Embryonic facial prominence (tissue), 1 donor: ENCODE measurements at regions not wholly inside any gene's neighbourhood (a gene's known extent, or its start where the extent isn't known, plus 50 kb on each side); places are given as distances from the start of the nearest gene placed in this dataset.
"Not testable (repeated sequence)": the region's sequence is repeated elsewhere in the genome, so short reads cannot be mapped to it uniquely, and the experiment has no call there.

Experiments used
- DNase-seq: peaks from one replicate; pipeline ENCODE4 v3.0.0-alpha.2; 2016; ENCODE audit errors: extremely low spot score

DNA sequence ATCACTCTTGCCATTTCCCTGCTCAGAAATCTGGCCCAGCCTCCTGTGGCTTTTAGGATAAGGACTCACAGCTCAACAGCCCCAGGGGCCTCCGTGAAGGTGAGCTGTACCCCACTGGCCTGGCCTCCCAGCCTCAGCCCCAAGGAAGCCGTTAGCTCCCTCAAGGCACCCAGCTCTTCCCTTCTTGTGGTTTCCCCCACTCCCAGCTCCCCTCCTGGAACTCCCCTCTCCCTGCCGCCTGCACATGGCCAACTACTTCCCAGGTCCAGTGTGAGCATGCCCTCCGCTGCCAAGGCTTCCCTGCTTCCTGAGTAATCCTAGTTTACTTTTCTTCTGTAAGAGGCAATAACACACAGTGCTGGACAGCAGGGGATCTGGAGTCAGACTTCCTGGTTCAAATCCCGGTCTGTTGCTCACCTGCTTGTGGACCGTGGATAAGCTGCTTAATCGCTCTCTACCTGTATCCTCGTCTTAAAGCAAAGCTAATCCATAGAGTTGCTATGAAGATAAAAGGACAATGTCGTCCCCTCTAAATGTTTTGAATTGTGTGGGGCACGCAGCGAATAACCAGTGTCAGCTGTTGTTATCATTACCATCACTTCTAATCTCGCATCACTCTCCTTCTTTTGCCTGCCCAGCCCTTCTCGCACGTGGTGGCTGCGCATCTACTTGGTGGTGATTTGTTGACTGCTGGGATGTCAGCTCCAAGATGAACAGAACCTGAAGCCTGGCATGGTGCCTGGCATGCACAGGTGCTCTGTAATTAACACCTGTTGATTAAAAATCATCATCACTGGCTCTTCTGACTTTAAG is 86.6 kb downstream of the C5orf15 start:
- no peak for DNase-seq

DNA sequence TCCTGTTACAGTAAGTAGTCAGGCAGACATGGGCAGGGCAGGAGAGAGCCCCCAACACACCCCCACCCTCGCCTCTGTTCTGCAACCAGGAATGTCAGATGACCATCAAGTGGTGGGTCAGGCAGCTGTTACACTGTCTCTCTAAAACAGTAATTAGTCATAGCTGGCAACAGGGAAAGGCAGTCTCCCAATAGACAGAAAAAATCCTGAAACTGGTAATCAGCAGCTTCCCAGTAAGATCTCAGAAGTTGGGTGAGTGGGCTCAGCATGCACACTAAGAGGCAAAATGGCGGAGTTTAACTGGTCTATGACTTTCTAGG is 90.2 kb downstream of the C5orf15 start:
- no peak for DNase-seq

DNA sequence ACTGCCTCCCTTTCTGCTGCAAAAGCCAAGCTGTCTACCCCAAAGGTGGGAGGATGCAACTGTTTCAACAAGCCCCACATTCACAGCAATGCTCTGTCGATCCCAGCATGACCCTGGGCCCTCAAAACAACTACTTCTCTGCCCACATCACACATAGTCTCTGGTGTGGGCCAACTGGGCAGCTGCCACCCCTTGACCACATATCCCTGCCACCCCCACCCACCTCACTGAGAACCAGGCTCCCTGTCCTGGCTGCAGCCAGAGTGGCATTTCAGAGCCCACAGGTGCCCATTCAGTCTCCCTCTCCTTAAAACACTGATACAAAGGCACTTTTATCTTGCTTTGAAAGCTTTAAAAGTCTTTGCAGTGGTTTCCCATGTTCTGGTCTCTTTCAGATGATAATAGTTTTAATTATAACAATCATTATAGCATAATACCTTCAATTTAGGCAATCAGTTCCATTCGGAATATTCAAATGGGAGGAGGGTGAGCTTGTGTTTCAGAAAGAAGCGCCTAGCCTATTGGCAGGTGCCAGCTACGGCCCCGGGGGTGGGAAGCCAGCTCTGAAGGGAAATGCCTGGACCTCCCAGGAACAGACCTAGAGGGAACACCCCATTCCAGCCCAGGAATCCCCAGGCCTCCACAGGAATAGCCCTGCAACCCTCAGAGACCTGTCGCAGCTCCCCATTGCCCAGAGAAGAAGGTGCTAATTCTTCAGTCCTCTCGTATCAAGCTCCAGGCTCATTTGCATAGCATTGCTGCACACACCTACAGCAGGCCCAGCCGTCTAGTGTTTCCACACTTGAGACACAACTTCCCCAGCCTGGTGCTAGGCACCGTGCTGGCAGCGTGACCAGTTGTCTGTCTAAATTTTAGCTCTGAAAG is 90.8 kb downstream of the C5orf15 start:
- no peak for DNase-seq

DNA sequence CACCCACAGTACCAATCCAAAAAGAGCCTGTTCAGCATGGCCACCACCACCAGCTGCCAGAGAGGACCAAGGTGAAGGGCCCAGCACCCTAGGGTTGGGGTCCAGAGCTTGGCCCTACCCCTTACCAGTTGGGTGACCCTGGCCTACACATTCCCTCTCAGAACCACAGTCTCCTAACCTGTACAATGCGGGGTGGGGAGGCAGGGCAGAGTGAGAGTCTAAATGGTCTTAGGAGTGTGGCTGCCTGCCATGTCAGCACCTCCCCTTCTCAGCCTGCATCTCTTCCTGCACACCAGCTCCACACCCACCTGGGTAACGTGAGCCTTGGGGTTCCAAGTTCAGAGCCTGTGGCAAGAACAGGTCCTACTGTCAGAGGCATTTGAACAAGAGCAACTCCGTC is 92.2 kb downstream of the C5orf15 start:
- DNase-seq = no peak

DNA sequence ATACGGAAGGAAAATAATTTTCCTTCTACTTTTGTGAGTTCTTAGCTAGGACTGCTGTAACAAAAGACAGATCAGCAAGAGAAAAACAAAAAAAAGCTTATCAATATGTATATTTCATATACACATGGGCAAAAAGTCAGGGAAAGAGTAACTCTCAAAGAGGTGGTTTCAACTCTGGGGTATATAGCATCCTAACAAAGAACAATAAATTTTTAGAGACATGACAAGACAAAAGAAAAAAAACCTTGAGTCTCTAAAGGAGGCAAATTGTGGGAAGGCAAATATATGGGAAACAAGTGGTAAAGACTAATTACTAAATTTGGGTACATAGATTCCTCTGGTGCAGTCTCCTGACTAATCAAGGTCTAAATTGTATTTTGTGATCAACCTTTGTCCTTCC is 93.2 kb downstream of the C5orf15 start:
- DNase-seq = no peak

DNA sequence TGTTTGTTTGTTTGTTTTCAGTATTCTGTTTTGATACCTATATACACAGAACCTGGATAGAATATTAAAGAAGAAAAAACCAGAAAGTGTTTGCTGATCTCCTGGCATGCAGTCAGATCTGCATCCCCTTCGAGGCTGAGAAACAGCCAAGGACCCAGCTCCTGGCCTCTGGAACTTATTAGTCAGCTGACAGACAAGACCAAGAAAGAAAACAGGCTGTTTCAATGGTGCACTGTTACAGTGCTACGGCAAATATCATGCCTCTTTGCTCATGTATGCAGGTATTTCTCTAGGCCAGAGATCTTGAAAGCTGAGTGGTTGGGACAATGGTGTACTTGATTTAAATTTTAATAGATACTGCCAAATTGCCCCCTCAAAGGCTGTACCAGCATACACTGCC is 95.0 kb downstream of the C5orf15 start:
- no peak for DNase-seq

DNA sequence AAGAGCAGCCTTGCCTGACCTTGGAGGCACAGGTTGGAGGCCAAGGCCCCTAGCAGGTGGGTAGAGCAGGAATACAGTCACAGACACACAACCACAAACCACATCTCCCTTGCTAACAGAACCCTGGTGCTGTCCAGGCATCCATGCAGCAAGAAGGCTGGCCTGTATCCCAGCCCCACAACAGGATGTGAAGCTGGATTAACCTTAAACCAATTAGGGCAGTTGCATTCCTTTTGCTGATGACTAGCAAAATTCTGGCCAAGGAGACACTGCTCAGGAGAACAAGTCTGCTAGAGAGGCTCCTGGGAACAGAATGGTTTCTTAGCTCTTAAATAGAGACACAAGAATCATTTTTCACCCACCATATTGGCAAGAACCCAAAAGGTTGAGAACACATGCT is 97.8 kb downstream of the C5orf15 start:
- no peak for DNase-seq

DNA sequence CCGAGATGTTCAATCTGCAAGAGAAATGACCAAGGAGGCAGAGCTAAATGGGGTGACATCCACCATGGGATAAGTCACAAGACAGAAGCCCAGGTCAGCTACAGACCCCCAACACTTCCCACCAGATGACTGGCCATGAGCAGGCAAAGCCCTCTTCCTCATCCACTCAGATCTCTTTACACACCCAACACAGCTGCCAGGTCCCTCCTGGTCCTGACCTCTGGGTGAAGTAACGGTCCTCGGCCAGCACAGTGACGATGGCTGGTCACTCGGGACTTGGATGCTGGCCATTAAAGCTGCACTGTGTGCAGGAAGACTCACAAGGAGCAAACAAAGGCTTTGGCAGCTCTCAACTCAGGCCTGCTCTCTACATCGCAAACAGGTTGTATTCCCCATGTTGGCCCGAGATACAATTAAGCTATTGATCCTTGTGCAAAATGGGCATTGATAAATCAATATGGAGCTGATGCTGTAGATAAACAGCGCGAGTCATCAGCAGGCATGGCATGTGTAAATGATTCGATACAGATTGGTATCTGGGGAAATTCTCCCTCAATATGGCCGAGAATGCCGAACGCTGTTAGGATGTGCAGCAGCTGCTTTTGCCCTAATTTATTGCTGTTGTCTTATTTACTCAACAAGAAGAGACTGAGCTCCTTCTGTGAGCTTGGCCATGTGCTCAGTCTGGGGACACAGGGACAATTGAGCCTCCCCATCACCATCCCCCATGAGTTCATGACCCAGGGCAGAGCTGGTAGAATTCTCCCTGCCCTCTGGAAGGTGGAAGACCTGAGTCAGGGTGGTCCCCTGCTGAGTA is 98.7 kb downstream of the C5orf15 start:
- no peak for DNase-seq

DNA sequence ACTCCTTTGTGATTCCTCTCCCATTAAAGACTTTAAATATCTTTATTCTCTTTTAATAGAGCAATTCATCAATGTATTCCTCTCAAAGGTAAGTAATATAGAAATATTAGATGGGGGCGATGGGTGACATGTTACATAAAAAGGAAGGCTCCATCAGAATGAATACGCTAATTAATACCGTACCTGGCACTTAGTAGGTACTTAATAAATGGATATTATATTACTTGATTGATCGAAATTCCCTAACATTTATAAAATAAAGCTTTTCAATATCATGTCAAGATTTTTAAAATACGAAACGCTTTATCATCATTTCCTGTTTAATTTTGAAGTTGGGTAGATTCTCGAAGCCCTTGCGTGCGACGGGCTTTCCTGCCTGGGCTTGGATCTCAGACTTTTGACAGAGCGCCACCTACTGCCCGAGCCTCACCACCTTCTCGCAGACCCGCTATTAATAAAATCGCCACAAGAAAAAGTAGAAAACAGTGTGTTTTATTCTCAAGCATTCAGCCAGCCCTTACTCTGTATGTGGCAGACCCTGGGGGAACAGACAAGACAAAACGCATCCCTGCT is 99.4 kb downstream of the C5orf15 start:
- peak; percentile 62 for DNase-seq

DNA sequence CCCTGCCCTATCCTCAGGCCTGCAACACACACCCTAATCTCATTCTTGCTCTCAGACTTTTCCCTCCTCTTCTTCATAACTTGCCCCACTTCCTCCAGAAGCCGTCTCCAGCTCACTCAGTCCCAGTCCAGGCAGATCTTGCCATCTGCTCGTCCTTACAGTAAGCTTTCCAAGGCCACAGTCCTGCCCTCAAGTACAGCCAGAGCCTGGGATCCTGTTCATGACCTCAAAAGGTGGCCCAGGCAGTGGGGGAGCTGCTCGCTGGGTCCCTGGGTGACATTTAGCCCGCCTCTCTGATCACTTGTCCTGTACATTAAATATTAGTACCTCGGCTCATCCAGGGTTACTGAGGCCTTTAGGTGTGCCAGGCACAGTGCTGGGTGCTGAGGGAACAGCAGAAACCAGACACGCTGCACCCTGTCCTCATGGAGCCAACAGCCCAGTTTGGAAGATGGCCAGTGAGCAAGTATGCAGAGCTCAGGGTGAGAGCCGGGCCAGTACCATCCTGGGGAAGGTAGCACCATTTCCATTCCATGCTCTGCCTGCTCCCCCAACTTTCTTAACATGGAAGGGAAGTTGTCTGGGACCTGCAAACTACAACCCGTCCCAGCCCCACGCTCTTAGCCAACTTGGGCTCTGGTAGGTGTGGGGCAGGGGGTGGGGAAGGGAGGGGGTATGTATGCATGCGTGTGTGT is 100.4 kb downstream of the C5orf15 start:
- DNase-seq = no peak

DNA sequence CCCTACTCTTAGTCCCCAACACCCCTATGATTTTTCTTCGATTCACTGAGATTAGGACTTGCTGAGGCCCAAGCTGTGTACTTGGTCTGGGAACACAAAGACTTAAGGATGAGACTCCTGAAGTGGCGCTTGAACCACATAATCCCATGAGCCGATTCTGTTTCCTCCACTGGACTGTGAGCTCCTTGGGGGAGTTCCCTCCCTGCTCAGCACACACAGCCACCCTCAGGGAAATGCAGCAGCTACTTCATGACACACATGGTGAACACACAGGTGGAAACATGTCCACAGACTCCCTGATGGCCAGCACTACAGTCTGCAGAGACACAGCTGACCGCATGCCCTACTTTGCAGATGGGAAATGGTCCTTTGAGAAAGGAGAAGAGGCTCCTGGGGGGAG is 101.1 kb downstream of the C5orf15 start:
- DNase-seq = no peak

DNA sequence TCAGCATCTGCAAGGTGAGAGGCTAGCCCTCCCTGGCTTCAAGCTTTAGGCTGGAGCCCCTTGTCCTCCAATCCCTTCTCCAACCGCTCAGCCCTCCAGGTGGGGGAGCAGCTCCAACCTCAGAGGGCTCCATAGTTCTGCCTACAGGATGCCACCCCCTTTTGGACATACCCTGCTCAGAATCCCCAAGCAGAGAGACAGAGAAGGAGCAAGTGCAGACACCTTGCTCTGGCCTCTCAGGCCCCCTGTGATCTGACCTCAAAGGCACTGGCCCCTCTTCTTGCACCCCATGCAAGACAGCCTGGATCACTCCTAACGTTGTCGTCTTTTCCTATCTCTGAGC is 101.6 kb downstream of the C5orf15 start:
- no peak for DNase-seq

DNA sequence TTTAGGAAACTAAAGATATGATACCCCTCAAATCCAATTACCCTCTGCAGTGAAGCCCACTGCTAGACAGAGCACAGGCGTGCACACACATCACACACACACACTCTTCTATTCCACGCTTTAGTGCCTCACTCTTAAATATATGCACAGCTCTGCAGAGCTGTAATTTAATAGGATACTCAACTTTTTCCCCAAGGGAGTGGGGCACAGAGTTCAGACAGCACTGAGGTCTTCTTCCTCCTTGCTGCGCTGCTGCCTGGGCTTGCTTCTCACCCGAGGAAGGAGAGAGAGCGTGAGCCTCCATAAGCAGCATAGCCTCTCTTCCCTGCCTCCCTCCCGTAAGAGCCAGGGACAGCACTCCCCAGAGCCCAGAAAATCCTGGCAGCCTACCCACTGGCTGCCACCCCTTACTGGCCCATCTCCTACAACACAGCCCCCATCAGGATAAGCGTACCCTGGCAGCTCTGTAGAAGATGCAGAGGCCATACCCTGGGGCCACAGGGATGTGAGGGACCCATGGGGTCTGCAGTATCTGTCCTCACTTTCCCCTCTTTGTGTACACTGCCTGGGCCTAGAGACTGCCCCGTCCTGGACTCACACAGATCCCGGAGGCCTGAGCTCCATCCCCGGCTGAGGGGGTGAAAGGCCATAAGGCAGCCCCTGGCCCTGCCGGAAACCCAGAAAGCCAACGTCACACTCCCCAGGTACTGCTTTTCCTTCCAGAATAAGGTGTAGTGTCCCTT is 102.1 kb downstream of the C5orf15 start:
- no peak for DNase-seq

DNA sequence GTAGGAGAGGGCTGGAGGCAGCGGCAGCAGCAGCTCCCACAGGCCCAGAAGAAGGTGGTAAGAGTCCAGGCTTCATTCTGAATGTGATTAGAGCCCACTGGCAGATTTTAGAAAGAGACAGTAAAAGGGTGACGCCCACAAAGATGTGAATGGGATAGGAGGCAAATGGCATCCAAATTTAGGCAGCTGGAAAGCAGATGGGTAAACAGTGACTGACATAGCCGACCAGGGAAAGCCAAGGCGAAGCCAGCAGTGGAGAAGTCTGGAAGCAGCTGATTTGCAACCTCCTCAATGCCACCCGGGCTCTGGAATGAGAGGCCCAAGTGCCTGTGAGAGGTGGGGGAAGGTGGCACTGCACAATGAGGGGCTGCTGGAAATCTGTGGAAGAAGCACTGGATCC is 103.3 kb downstream of the C5orf15 start:
- no peak for DNase-seq

DNA sequence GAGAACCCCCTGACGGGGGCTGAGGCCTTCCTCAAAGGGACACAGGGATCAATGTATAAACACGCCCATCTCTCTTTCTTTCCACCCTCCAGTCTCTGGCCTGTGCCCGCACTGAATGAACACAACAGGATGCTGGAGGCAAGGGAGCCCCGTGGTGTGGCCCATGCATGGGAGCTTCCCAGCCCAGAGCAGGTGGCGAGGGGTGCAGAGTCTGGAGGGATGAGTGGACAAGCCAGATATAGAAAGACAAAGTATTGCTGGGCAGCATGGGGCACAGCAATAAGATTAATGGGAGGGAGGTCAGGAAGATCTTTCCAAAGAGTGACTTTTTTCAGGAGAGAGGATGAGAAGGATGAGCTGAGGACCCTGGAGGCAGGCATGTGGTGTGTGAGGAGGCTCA is 103.7 kb downstream of the C5orf15 start:
- DNase-seq = no peak

DNA sequence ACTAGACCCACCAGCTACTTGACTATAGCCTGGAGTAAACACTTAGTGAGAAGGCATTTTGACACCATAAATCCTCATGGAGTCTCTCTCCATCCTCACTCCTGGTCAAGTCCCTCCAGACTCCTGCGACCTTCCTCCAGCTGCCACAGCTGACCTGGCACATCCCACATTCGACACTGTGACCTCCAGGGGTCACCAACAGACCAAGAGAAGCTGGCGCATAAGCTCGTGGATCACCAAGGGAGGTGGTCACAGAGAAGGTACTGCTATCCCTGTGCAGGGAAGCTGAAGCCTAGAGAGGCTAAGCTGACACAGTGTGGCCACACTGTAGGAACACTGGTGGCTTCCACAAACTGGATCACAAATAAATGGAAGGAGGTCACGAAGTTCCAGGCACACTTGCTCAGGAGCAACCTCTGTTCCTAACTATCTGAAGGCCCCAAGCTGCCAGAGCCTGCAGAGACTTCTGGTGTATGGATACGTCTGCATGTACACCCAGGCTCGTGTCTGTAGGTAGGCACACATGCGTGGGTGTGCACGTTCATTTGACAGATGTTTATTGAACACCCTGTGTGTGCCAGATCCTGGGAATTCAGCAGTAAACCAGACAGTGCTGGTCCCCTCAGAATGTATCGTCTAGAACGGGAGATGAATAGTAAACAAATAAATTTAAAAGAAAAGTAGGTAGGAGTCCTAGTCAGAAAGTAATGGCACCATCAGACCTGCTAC is 104.4 kb downstream of the C5orf15 start:
- no peak for DNase-seq

DNA sequence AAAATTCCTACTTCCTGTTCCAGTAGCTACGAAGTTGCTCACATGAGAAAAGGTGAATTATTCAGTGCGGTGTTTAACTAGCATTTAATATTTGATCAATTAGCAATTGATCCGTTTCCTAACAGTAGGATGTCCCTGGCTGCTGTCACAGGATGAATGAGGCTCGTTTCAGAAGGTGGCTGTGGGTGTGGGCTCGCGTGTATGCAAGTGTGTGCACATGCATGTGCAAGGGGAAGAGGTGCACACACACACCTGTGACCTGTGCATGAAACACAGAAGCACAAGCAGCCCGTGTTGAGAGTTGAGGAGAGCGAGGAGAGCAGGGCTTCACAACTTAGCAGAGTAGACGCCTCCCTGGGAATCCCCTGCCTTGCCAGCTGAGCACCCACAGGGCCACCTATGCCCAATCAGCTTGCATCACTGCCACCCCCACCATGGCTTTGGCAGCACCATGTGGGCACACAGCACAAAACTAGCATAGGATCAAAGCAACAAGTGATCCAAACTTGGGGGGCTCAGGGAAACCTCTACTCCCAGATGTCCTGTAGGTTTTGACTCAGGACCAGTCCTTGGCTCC is 107.2 kb downstream of the C5orf15 start:
- no peak for DNase-seq

DNA sequence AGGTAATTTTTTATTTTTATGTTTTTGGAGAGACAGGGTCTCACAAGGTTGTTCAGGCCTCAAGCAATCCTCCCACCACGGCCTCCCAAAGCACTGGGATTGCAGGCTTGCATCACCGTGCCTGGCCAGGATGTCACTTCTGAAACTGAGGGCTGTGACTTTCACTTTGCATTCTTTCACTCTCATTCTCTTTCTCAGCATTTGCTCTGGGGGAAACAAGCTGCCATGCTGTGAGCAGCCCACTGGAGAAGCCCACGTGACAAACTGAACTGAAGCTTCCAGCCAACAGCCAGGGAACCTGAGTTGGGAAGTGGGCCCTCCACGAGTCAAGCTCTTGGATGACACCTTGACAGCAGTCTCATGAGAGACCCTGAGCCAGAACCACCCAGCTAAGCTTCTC is 109.4 kb downstream of the C5orf15 start:
- DNase-seq = no peak

DNA sequence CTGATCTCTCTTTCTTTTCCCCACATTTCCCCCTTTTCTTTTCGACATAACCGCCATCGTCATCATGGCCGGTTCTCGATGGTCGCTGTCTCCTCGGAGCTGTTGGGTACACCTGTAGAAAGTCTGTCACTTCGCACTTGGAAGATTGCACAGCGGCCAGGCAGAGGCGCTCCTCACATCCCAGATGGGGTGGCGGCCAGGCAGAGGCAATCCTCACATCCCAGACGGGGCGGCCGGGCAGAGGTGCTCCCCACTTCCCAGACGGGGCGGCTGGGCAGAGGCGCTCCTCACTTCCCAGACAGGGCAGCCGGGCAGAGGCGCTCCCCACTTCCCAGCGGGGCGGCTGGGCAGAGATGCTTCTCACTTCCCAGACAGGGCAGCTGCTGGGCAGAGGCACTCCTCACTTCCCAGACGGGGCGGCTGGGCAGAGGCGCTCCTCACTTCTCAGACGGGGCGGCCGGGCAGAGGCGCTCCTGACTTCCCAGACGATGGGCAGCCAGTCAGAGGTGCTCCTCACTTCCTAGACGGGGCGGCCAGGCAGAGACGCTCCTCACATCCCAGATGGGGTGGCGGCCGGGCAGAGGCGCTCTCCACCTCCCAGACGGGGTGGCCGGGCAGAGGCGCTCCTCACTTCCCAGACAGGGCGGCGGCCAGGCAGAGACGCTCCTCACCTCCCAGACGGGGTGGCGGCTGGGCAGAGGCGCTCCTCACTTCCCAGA is 110.7 kb downstream of the C5orf15 start:
- not testable (repeated sequence) for DNase-seq
